H9 (cell line): ENCODE measurements at regions not wholly inside any gene's neighbourhood (a gene's known extent, or its start where the extent isn't known, plus 50 kb on each side); places are given as distances from the start of the nearest gene placed in this dataset.

ENCODE experiments used
- DNase-seq: peaks from one replicate; pipeline ENCODE4 v3.0.0-alpha.2; 2017
- H2AFZ ChIP-seq: one replicate; pipeline ENCODE4 v1.6.1; 2013; ENCODE audit warnings: mild to moderate bottlenecking, low read length, control low read depth, moderate library complexity
- H2AK5ac ChIP-seq: 2 replicates; pipeline ENCODE4 v1.6.1; 2013; ENCODE audit warnings: low read length, control low read depth, mixed read lengths; ENCODE audit not compliant: insufficient read length
- H2BK120ac ChIP-seq: one replicate; pipeline ENCODE4 v1.6.1; 2013; ENCODE audit warnings: low read depth, mild to moderate bottlenecking, low read length, control low read depth, inconsistent platforms; ENCODE audit not compliant: poor library complexity, severe bottlenecking
- H2BK12ac ChIP-seq: 2 replicates; pipeline ENCODE4 v1.6.1; 2013; ENCODE audit warnings: low read length, control low read depth, mixed read lengths, low read depth; ENCODE audit not compliant: insufficient read length
- H2BK15ac ChIP-seq: 2 replicates; pipeline ENCODE4 v1.6.1; 2013; ENCODE audit warnings: low read depth, low read length, control low read depth
- H2BK20ac ChIP-seq: one replicate; pipeline ENCODE4 v1.6.1; 2013; ENCODE audit warnings: low read depth, mild to moderate bottlenecking, low read length, control low read depth, inconsistent platforms; ENCODE audit not compliant: poor library complexity, severe bottlenecking
- H2BK5ac ChIP-seq: 2 replicates; pipeline ENCODE4 v1.6.1; 2013; ENCODE audit warnings: low read length, control low read depth, mixed read lengths; ENCODE audit not compliant: insufficient read length
- H3K14ac ChIP-seq: 2 replicates; pipeline ENCODE4 v1.6.1; 2013; ENCODE audit warnings: low read length, control low read depth; ENCODE audit not compliant: insufficient read depth
- H3K18ac ChIP-seq: 2 replicates; pipeline ENCODE4 v1.6.1; 2013; ENCODE audit warnings: low read depth, mild to moderate bottlenecking, mixed read lengths, low read length, control low read depth; ENCODE audit not compliant: insufficient read length
- H3K23ac ChIP-seq: 2 replicates; pipeline ENCODE4 v1.6.1; 2013; ENCODE audit warnings: low read length, control low read depth, mixed read lengths, low read depth; ENCODE audit not compliant: insufficient read length
- H3K23me2 ChIP-seq: 2 replicates; pipeline ENCODE4 v1.6.1; 2013; ENCODE audit warnings: low read depth, mild to moderate bottlenecking, mixed read lengths, low read length, control low read depth; ENCODE audit not compliant: insufficient read length, poor library complexity, severe bottlenecking
- H3K27ac ChIP-seq: 2 replicates; pipeline ENCODE4 v1.5.1; 2013; ENCODE audit warnings: low read length, control low read depth, mixed read lengths, low read depth; ENCODE audit not compliant: insufficient read length
- H3K27me3 ChIP-seq: 2 replicates; pipeline ENCODE4 v1.6.1; 2013; ENCODE audit warnings: low read length, control low read depth, inconsistent platforms; ENCODE audit not compliant: insufficient read depth
- H3K4ac ChIP-seq: 2 replicates; pipeline ENCODE4 v1.6.1; 2013; ENCODE audit warnings: low read depth, mild to moderate bottlenecking, control low read depth, inconsistent platforms, low read length, moderate library complexity
- H3K4me1 ChIP-seq: 2 replicates; pipeline ENCODE4 v1.6.1; 2013; ENCODE audit warnings: low read length, control low read depth, inconsistent platforms; ENCODE audit not compliant: insufficient read depth
- H3K4me2 ChIP-seq: 2 replicates; pipeline ENCODE4 v1.6.1; 2013; ENCODE audit warnings: low read length, control low read depth, mixed read lengths; ENCODE audit not compliant: insufficient read length, insufficient read depth
- H3K56ac ChIP-seq: 2 replicates; pipeline ENCODE4 v1.6.1; 2013; ENCODE audit warnings: low read depth, mild to moderate bottlenecking, mixed read lengths, low read length, control low read depth; ENCODE audit not compliant: insufficient read length
- H3K79me1 ChIP-seq: 2 replicates; pipeline ENCODE4 v1.6.1; 2013; ENCODE audit warnings: low read depth, mild to moderate bottlenecking, moderate library complexity, low read length, control low read depth, inconsistent platforms; ENCODE audit not compliant: insufficient read depth, poor library complexity, severe bottlenecking
- H3K79me2 ChIP-seq: 2 replicates; pipeline ENCODE4 v1.6.1; 2013; ENCODE audit warnings: low read length, control low read depth, inconsistent platforms; ENCODE audit not compliant: insufficient read depth
- H3K9ac ChIP-seq: 2 replicates; pipeline ENCODE4 v1.6.1; 2013; ENCODE audit warnings: low read length, control low read depth, mixed read lengths; ENCODE audit not compliant: insufficient read length; ENCODE audit errors: extremely low read depth
- H3K9me3 ChIP-seq: one replicate; pipeline ENCODE4 v1.6.1; 2013; ENCODE audit warnings: low read depth, low read length, inconsistent platforms; ENCODE audit not compliant: control insufficient read depth
- H3T11ph ChIP-seq: one replicate; pipeline ENCODE4 v1.6.1; 2013; ENCODE audit warnings: mild to moderate bottlenecking, low read length, control low read depth, inconsistent platforms
- H4K20me1 ChIP-seq: one replicate; pipeline ENCODE4 v1.6.1; 2013; ENCODE audit not compliant: control insufficient read depth, insufficient read length, insufficient read depth
- H4K5ac ChIP-seq: 2 replicates; pipeline ENCODE4 v1.6.1; 2013; ENCODE audit warnings: low read depth, mild to moderate bottlenecking, mixed read lengths, low read length, control low read depth; ENCODE audit not compliant: insufficient read length
- H4K8ac ChIP-seq: replicated peaks from 2 replicates; pipeline ENCODE4 v1.6.1; 2013; ENCODE audit warnings: low read length, control low read depth, mixed read lengths, low read depth; ENCODE audit not compliant: insufficient read length
- H4K91ac ChIP-seq: 2 replicates; pipeline ENCODE4 v1.6.1; 2013; ENCODE audit warnings: low read depth, mild to moderate bottlenecking, moderate library complexity, mixed read lengths, low read length, control low read depth; ENCODE audit not compliant: insufficient read length
- H3K27ac Mint-ChIP-seq, 3 experiments: 2 replicates in 2 of 3; 3 replicates in 1 of 3; pipeline ENCODE4 v1.8.0; 2020 to 2021; ENCODE audit warnings: mixed read lengths in 3 of 3, mild to moderate bottlenecking in 1 of 3, moderate library complexity in 1 of 3
- H3K27me3 Mint-ChIP-seq: 2 replicates; pipeline ENCODE4 v1.8.0; 2021; ENCODE audit warnings: low read depth, mild to moderate bottlenecking, moderate library complexity, mixed read lengths
- H3K36me3 Mint-ChIP-seq, 3 experiments: 2 replicates in 2 of 3; 3 replicates in 1 of 3; pipeline ENCODE4 v1.8.0; 2020 to 2021; ENCODE audit warnings: low read depth in 3 of 3, mixed read lengths in 3 of 3; ENCODE audit not compliant: insufficient read depth in 1 of 3
- H3K4me1 Mint-ChIP-seq, 2 experiments: 2 replicates each; pipeline ENCODE4 v1.8.0; 2020; ENCODE audit warnings: mixed read lengths in 2 of 2
- H3K4me3 Mint-ChIP-seq, 2 experiments: 2 replicates in 1 of 2; 3 replicates in 1 of 2; pipeline ENCODE4 v1.8.0; 2020 to 2021; ENCODE audit warnings: mild to moderate bottlenecking in 2 of 2, mixed read lengths in 2 of 2, moderate library complexity in 1 of 2
- H3K9me3 Mint-ChIP-seq, 2 experiments: 2 replicates in 1 of 2; 3 replicates in 1 of 2; pipeline ENCODE4 v1.8.0; 2020; ENCODE audit warnings: mild to moderate bottlenecking in 2 of 2, mixed read lengths in 2 of 2, moderate library complexity in 1 of 2
- CTCF ChIP-seq: fragments of 200-600 bp; sonication (generic); conservative IDR thresholded peaks from 3 replicates; pipeline ENCODE4 v1.8.0; 2021; ENCODE audit warnings: antibody characterized with exemption, mild to moderate bottlenecking
- WGBS: extraction: QIAGEN DNeasy Blood & Tissue Kit; methylation state at CpG from one replicate; pipeline ENCODE4 v1.1.7; 2013; ENCODE audit warnings: missing lambda C conversion rate, low lambda C conversion rate, mixed read lengths; ENCODE audit not compliant: insufficient read length; ENCODE audit errors: extremely low coverage; 5-methylcytosine and 5-hydroxymethylcytosine counted together

- H3K36me3 Mint-ChIP-seq = no peaks in the 10 kb centered on the region
- WGBS = no CpG with 5 or more reads among the region's 4 CpGs
- no peak overlapping the region for H2AK5ac ChIP-seq
These were observed 109.9 kb downstream of the PTCSC3 start for GRCh38 chr14:36066636-36067035.

More at GRCh38 chr14:36066636-36067035, 109.9 kb downstream of the PTCSC3 start:
- Histone ChIP-seq H3K4ac (no peak overlapping the region), H2BK20ac (no peak overlapping the region), H4K20me1 (no peaks in the 10 kb centered on the region), H2BK120ac (no peak overlapping the region), H3K27ac (no peak overlapping the region), H2BK5ac (no peak overlapping the region), H3K4me1 (peaks cover 3% of the 10 kb centered on the region; the same call in 1 of the 2 replicates), H2AFZ (no peak overlapping the region), H3K14ac (no peak overlapping the region), H3T11ph (no peak overlapping the region), H3K27me3 (no peaks in the 10 kb centered on the region), H3K4me2 (no peak overlapping the region), H3K23me2 (no peaks in the 10 kb centered on the region), H2BK15ac (no peak overlapping the region), H4K91ac (no peak overlapping the region), H2BK12ac (no peak overlapping the region), H3K9me3 (no peaks in the 10 kb centered on the region), H3K79me2 (no peaks in the 10 kb centered on the region), H4K8ac (no peak overlapping the region), H4K5ac (no peak overlapping the region), H3K9ac (no peak overlapping the region), H3K18ac (no peak overlapping the region), H3K79me1 (no peaks in the 10 kb centered on the region), H3K56ac (no peak overlapping the region), H3K23ac (no peak overlapping the region)
- no peak for DNase-seq
- Mint-ChIP-seq H3K9me3 (no peaks in the 10 kb centered on the region), H3K4me1 (peaks cover 4% of the 10 kb centered on the region in 2 experiments), H3K4me3 (no peak overlapping the region), H3K27me3 (peaks cover 2% of the 10 kb centered on the region), H3K27ac (no peak overlapping the region)
- no peak for TF ChIP-seq CTCF
